ENCODE measurements at regions not wholly inside any gene's neighbourhood (a gene's known extent, or its start where the extent isn't known, plus 50 kb on each side); places are given as distances from the start of the nearest gene placed in this dataset.

DNA sequence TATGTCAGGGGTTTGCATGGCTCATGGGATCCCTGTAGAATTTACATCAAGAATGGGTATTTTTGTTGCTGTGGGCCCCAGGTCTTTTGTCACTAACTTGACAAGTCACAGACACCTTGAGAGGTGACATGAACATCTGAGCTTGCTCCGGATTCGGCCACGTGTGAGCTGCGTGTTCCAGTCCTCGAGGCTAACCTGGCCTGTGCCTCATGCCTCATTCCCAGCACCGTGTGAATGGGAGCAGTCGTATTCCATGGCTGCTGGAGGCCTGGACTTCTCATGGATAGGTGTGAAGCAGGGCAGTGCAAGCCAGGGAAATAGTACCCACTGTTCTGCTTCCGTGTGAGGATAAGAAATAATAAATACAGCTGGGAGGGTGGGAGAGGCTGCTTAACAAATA lies 423.5 kb downstream of the OCA2 start:
- Mint-ChIP-seq H3K27ac (no peak overlapping the region), H3K4me1 (peaks cover 33 to 45% of the 10 kb centered on the region in 2 experiments), H3K9me3 (no peaks in the 10 kb centered on the region; a peak in 1 of 5 replicates), H3K4me3 (no peak overlapping the region), H3K36me3 (ENCODE audit: insufficient read depth in 1 of 3, low read depth in 3 of 3) (no peaks in the 10 kb centered on the region; a peak in 2 of 7 replicates), H3K27me3 (ENCODE audit: low read depth) (peaks cover 17% of the 10 kb centered on the region)
- no peak overlapping the region for H4K91ac ChIP-seq (ENCODE audit: insufficient read length, low read depth, low read length)
- H2BK12ac ChIP-seq (ENCODE audit: insufficient read length, low read depth, low read length) = no peak overlapping the region
- no peak overlapping the region for H2BK20ac ChIP-seq (ENCODE audit: low read depth, low read length, poor library complexity, severe bottlenecking)
- no peak overlapping the region for H3T11ph ChIP-seq (ENCODE audit: low read length)
- H3K79me2 ChIP-seq (ENCODE audit: insufficient read depth, low read length) = no peaks in the 10 kb centered on the region
- no peaks in the 10 kb centered on the region for H3K9me3 ChIP-seq (ENCODE audit: control insufficient read depth, low read depth, low read length)
- TF ChIP-seq, protein P1, sequence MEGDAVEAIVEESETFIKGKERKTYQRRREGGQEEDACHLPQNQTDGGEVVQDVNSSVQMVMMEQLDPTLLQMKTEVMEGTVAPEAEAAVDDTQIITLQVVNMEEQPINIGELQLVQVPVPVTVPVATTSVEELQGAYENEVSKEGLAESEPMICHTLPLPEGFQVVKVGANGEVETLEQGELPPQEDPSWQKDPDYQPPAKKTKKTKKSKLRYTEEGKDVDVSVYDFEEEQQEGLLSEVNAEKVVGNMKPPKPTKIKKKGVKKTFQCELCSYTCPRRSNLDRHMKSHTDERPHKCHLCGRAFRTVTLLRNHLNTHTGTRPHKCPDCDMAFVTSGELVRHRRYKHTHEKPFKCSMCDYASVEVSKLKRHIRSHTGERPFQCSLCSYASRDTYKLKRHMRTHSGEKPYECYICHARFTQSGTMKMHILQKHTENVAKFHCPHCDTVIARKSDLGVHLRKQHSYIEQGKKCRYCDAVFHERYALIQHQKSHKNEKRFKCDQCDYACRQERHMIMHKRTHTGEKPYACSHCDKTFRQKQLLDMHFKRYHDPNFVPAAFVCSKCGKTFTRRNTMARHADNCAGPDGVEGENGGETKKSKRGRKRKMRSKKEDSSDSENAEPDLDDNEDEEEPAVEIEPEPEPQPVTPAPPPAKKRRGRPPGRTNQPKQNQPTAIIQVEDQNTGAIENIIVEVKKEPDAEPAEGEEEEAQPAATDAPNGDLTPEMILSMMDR (conservative IDR thresholded peaks at IDR 0.05) = no peak
- H2AK5ac ChIP-seq (ENCODE audit: insufficient read length, low read length) = no peak overlapping the region
- no peak overlapping the region for H3K27ac ChIP-seq (ENCODE audit: insufficient read length, low read depth, low read length)
- H3K18ac ChIP-seq (ENCODE audit: insufficient read length, low read depth, low read length) = no peak overlapping the region
- H4K5ac ChIP-seq (ENCODE audit: insufficient read length, low read depth, low read length) = no peak overlapping the region
- H2BK15ac ChIP-seq (ENCODE audit: low read depth, low read length) = no peak overlapping the region
- H3K4me1 ChIP-seq (ENCODE audit: insufficient read depth, low read length) = peaks cover 5% of the 10 kb centered on the region; the same call in 1 of the 2 replicates
- H3K56ac ChIP-seq (ENCODE audit: insufficient read length, low read depth, low read length) = no peak overlapping the region
- H3K4ac ChIP-seq (ENCODE audit: low read depth, low read length) = no peak overlapping the region
- no peak overlapping the region for H3K9ac ChIP-seq (ENCODE audit: extremely low read depth, insufficient read length, low read length)
- H3K27me3 ChIP-seq (ENCODE audit: insufficient read depth, low read length) = no peaks in the 10 kb centered on the region
- H3K23me2 ChIP-seq (ENCODE audit: insufficient read length, low read depth, low read length, poor library complexity, severe bottlenecking) = no peaks in the 10 kb centered on the region
- no peaks in the 10 kb centered on the region for H3K79me1 ChIP-seq (ENCODE audit: insufficient read depth, low read depth, low read length, poor library complexity, severe bottlenecking)
- H4K8ac ChIP-seq (replicated peaks; ENCODE audit: insufficient read length, low read depth, low read length) = no peak overlapping the region
- no peak overlapping the region for H3K4me2 ChIP-seq (ENCODE audit: insufficient read depth, insufficient read length, low read length)
- no peak overlapping the region for H2BK5ac ChIP-seq (ENCODE audit: insufficient read length, low read length)
- no peaks in the 10 kb centered on the region for H4K20me1 ChIP-seq (ENCODE audit: control insufficient read depth, insufficient read depth, insufficient read length)
- WGBS (ENCODE audit: extremely low coverage, insufficient read length, low lambda C conversion rate) = no CpG with 5 or more reads among the region's 8 CpGs
- H3K23ac ChIP-seq (ENCODE audit: insufficient read length, low read depth, low read length) = no peak overlapping the region
- H3K14ac ChIP-seq (ENCODE audit: insufficient read depth, low read length) = no peak overlapping the region
- no peak for DNase-seq
- no peak overlapping the region for H2AFZ ChIP-seq (ENCODE audit: low read length)
- H2BK120ac ChIP-seq (ENCODE audit: low read depth, low read length, poor library complexity, severe bottlenecking) = no peak overlapping the region
